PC-9 (cell line): ENCODE measurements at regions not wholly inside any gene's neighbourhood (a gene's known extent, or its start where the extent isn't known, plus 50 kb on each side); places are given as distances from the start of the nearest gene placed in this dataset.
"Not testable (repeated sequence)": the region's sequence is repeated elsewhere in the genome, so short reads cannot be mapped to it uniquely, and the experiment has no call there.

Experiments
- BruUV-seq: library from RNA; stranded (reverse); fragments of 400-500 nt; replicated peaks from 2 replicates; lab custom pipeline; 2021; lab: Mats Ljungman, UMichigan
- CTCF ChIA-PET: fragments of 300-600 bp; sonication (Branson Sonifier 250); formaldehyde crosslinking; loops from one replicate; lab custom pipeline; 2022; ENCODE audit warnings: antibody characterized with exemption; lab: Charles Lee
- POLR2A ChIA-PET: fragments of 300-600 bp; sonication (Branson Sonifier 250); formaldehyde crosslinking; loops from one replicate; lab custom pipeline; 2022; ENCODE audit warnings: antibody characterized with exemption; ENCODE audit not compliant: unreplicated experiment; lab: Charles Lee
- DNase-seq, 2 experiments: peaks; one replicate each; pipeline versions ENCODE4 v3.0.0 to v3.0.0-alpha.2; 2015 to 2022; ENCODE audit warnings: mixed read lengths in 1 of 2
- H2AFZ ChIP-seq: fragments of 200-600 bp; sonication (generic); 2 replicates; pipeline ENCODE4 v1.8.1; 2017; ENCODE audit warnings: antibody characterized with exemption
- H3F3A ChIP-seq: fragments of 200-600 bp; sonication (generic); 2 replicates; pipeline ENCODE4 v1.8.1; 2017; ENCODE audit warnings: antibody characterized with exemption, mild to moderate bottlenecking, low read depth; ENCODE audit not compliant: insufficient read depth
- H3K27ac ChIP-seq: fragments of 200-600 bp; sonication (generic); 2 replicates; pipeline ENCODE4 v1.6.1; 2016; ENCODE audit warnings: mixed run types
- H3K27me3 ChIP-seq: fragments of 200-600 bp; sonication (generic); 2 replicates; pipeline ENCODE4 v1.6.1; 2016; ENCODE audit warnings: low read depth, mixed run types; ENCODE audit not compliant: insufficient read depth
- H3K36me3 ChIP-seq: fragments of 200-600 bp; sonication (generic); 2 replicates; pipeline ENCODE4 v1.6.1; 2016; ENCODE audit warnings: low read depth, mixed run types
- H3K4me1 ChIP-seq: fragments of 200-600 bp; sonication (generic); replicated peaks from 2 replicates; pipeline ENCODE4 v1.6.1; 2016; ENCODE audit warnings: mixed run types; ENCODE audit not compliant: insufficient read depth
- H3K4me2 ChIP-seq: fragments of 200-600 bp; sonication (generic); 2 replicates; pipeline ENCODE4 v1.6.1; 2017; ENCODE audit warnings: mixed run types
- H3K4me3 ChIP-seq: fragments of 200-600 bp; sonication (generic); 2 replicates; pipeline ENCODE4 v1.6.1; 2016; ENCODE audit warnings: mixed run types
- H3K79me2 ChIP-seq: fragments of 200-600 bp; sonication (generic); 2 replicates; pipeline ENCODE4 v1.6.1; 2017; ENCODE audit warnings: low read depth, mixed run types
- H3K9me2 ChIP-seq: fragments of 200-600 bp; sonication (generic); 2 replicates; pipeline ENCODE4 v1.8.1; 2017; ENCODE audit warnings: mild to moderate bottlenecking; ENCODE audit not compliant: insufficient read depth
- H3K9me3 ChIP-seq: fragments of 200-600 bp; sonication (generic); 2 replicates; pipeline ENCODE4 v1.8.1; 2016; ENCODE audit warnings: low read depth; ENCODE audit not compliant: insufficient read depth
- H4K20me1 ChIP-seq: fragments of 200-600 bp; sonication (generic); 2 replicates; pipeline ENCODE4 v1.8.1; 2017; ENCODE audit not compliant: insufficient read depth
- EZH2 ChIP-seq: fragments of 200-600 bp; sonication (generic); IDR thresholded peaks from 2 replicates; pipeline ENCODE4 v1.8.0; 2017; ENCODE audit warnings: antibody characterized with exemption, low read depth
- intact Hi-C: fragments of 100-400 bp; cut with micrococcal nuclease; formaldehyde crosslinking; loops from one replicate; pipeline ENCODE4 v1.10.0; 2022; ENCODE audit not compliant: unreplicated experiment
- TF ChIP-seq, protein P1 (sequence below): fragments of 200-600 bp; sonication (generic); conservative IDR thresholded peaks from 2 replicates; pipeline ENCODE4 v1.6.1; 2017; ENCODE audit warnings: mixed run types, antibody characterized with exemption, mild to moderate bottlenecking, moderate library complexity

DNA sequence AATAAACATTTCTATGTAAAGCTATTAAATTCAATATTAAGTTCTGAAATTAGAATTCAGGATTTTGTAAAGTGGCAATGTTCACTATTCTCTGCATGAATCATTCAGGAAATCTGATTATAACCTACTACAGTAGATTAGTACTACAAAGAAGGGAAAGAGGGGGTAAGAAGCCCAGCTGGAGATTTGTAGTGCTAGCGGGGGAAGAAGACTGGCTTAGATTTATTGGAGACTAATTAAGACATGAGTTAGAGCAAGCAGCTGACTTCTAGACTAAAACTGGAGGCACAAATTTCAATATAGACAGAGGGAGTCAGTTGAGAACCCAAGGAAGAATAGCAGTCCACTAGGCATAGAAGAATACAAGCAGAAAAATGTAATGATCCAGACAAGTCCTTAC is 55.8 kb upstream of the SETMAR start:
- Histone ChIP-seq H3K4me2 (no peak overlapping the region), H3K79me2 (no peaks in the 10 kb centered on the region), H3K9me2 (no peaks in the 10 kb centered on the region), H3K36me3 (no peaks in the 10 kb centered on the region), H3K27me3 (no peaks in the 10 kb centered on the region), H3K9me3 (no peaks in the 10 kb centered on the region), H3K4me3 (no peak overlapping the region), H3K27ac (no peak overlapping the region), H3F3A (no peaks in the 10 kb centered on the region), H4K20me1 (no peaks in the 10 kb centered on the region), H2AFZ (no peak overlapping the region), H3K4me1 (no peaks in the 10 kb centered on the region)
- intact Hi-C loops, result no loop called here
- ChIA-PET POLR2A (no interaction called here), CTCF (no interaction called here)
- TF ChIP-seq, protein P1, sequence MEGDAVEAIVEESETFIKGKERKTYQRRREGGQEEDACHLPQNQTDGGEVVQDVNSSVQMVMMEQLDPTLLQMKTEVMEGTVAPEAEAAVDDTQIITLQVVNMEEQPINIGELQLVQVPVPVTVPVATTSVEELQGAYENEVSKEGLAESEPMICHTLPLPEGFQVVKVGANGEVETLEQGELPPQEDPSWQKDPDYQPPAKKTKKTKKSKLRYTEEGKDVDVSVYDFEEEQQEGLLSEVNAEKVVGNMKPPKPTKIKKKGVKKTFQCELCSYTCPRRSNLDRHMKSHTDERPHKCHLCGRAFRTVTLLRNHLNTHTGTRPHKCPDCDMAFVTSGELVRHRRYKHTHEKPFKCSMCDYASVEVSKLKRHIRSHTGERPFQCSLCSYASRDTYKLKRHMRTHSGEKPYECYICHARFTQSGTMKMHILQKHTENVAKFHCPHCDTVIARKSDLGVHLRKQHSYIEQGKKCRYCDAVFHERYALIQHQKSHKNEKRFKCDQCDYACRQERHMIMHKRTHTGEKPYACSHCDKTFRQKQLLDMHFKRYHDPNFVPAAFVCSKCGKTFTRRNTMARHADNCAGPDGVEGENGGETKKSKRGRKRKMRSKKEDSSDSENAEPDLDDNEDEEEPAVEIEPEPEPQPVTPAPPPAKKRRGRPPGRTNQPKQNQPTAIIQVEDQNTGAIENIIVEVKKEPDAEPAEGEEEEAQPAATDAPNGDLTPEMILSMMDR, result no peak
- no peak for TF ChIP-seq EZH2
- DNase-seq, result no peak
- no TSS peak for BruUV-seq

DNA sequence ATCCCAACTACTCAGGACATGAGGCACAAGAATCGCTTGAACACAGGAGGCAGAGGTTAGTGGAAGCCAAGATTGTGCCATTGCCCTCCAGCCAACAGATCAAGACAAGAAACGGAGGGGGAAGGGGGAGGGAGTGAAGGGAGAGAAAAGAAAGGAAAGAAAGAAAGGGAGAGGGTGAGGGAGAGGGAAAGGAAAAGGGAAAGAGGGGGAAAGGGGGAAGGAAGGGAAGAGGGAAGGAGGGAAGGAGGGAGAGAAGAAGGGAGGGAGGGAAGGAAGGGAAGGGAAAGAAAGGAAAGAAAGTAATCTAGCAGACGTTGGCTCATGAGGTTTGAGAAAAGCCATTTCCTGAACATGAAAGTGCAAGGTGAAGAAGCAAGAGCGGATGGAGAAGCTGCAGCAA is 53.1 kb upstream of the SETMAR start:
- H2AFZ ChIP-seq, result no peak overlapping the region
- ChIA-PET POLR2A (no interaction called here), CTCF (no interaction called here)
- no peak for TF ChIP-seq EZH2
- TF ChIP-seq, protein P1, result no peak
- no peaks in the 10 kb centered on the region for H3K4me1 ChIP-seq
- H3K27me3 ChIP-seq, result no peaks in the 10 kb centered on the region
- no peaks in the 10 kb centered on the region for H3K9me2 ChIP-seq
- no peaks in the 10 kb centered on the region for H3K36me3 ChIP-seq
- intact Hi-C loops, result no loop called here
- H3K9me3 ChIP-seq, result no peaks in the 10 kb centered on the region
- no peak overlapping the region for H3K27ac ChIP-seq
- no peak overlapping the region for H3K4me2 ChIP-seq
- no peak for DNase-seq
- no peaks in the 10 kb centered on the region for H4K20me1 ChIP-seq
- no peak overlapping the region for H3K4me3 ChIP-seq
- H3K79me2 ChIP-seq, result no peaks in the 10 kb centered on the region
- H3F3A ChIP-seq, result no peaks in the 10 kb centered on the region
- no TSS peak for BruUV-seq

DNA sequence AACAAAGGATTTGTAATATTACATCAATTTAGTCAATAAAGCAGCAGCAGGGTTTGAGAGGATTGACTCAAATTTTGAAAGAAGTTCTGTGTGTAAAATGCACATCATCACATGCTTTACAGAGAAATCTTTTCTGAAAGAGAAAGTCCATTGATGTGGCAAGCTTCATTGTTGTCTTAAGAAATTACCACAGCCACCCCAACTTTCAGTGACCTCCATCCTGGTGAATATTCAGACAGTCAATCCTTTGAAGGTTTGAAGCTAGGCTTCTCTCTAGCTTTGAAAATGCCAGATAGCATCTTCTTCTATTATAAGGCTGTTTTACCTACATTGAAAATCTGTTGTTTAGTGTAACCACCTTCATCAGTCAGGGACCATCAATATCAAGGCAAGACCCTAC is 51.8 kb upstream of the SETMAR start:
- Histone ChIP-seq H3K9me2 (no peaks in the 10 kb centered on the region), H2AFZ (no peak overlapping the region), H3K27me3 (no peaks in the 10 kb centered on the region), H3K9me3 (no peaks in the 10 kb centered on the region), H3K4me1 (no peaks in the 10 kb centered on the region), H3F3A (no peaks in the 10 kb centered on the region), H3K36me3 (no peaks in the 10 kb centered on the region), H4K20me1 (no peaks in the 10 kb centered on the region), H3K4me2 (no peak overlapping the region), H3K79me2 (no peaks in the 10 kb centered on the region), H3K4me3 (no peak overlapping the region), H3K27ac (no peak overlapping the region)
- DNase-seq, result no peak
- POLR2A ChIA-PET, result no interaction called here
- TF ChIP-seq, protein P1, result no peak
- TF ChIP-seq EZH2, result no peak
- intact Hi-C loops, result no loop called here
- CTCF ChIA-PET, result no interaction called here
- no TSS peak for BruUV-seq

DNA sequence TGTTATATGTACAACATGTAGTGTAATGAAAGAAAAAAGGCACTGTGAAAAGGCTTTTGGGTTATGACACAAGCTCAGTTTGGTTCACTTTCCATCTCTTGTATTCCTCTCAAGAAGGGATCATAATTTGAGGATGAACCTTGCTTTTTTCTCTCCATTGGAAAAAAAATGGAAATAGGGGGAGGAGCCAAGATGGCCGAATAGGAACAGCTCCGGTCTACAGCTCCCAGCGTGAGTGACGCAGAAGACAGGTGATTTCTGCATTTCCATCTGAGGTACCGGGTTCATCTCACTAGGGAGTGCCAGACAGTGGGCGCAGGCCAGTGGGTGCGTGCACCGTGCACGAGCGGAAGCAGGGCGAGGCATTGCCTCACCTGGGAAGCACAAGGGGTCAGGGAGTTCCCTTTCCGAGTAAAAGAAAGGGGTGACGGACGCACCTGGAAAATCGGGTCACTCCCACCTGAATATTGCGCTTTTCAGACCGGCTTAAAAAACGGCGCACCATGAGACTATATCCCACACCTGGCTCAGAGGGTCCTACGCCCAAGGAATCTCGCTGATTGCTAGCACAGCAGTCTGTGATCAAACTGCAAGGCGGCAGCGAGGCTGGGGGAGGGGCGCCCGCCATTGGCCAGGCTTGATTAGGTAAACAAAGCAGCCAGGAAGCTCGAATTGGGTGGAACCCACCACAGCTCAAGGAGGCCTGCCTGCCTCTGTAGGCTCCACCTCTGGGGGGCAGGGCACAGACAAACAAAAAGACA is 49.9 kb upstream of the SETMAR start:
- BruUV-seq, result not testable (repeated sequence)

More for the DNA sequence above, 49.9 kb upstream of the SETMAR start:
- H3K79me2 ChIP-seq, H2AFZ ChIP-seq, H4K20me1 ChIP-seq, POLR2A ChIA-PET, H3K4me2 ChIP-seq, CTCF ChIA-PET, H3K4me3 ChIP-seq, H3K27me3 ChIP-seq, H3K4me1 ChIP-seq, H3K36me3 ChIP-seq, H3K9me3 ChIP-seq, H3K9me2 ChIP-seq, H3F3A ChIP-seq, intact Hi-C loops, H3K27ac ChIP-seq: not testable (repeated sequence)
- DNase-seq, result peak in 1 of 2 experiments; percentile 5
